GM18870 (cell line): ENCODE measurements at regions not wholly inside any gene's neighbourhood (a gene's known extent, or its start where the extent isn't known, plus 50 kb on each side); places are given as distances from the start of the nearest gene placed in this dataset.
A peak's percentile ranks its signal among the peaks of the same experiment; 100 is the strongest.
"Not testable (repeated sequence)": the region's sequence is repeated elsewhere in the genome, so short reads cannot be mapped to it uniquely, and the experiment has no call there.

Experiments used
- ATAC-seq: cut with Tn5 transposase; IDR thresholded peaks from one replicate; pipeline ENCODE4 v1.9.1; 2021; ENCODE audit warnings: moderate library complexity; ENCODE audit not compliant: unreplicated experiment

GRCh38 chr3:20310629-20311028 lies 124.6 kb upstream of the SGO1 start:
- no peak for ATAC-seq

- ATAC-seq: no peak
Measured at GRCh38 chr3:20307383-20307782, 121.4 kb upstream of the SGO1 start.

- ATAC-seq: no peak
Measured at GRCh38 chr3:20305647-20306046, 119.6 kb upstream of the SGO1 start.

- ATAC-seq: no peak
Measured at GRCh38 chr3:20302766-20303165, 116.8 kb upstream of the SGO1 start.

- no peak for ATAC-seq
Measured at GRCh38 chr3:20288050-20288449, 102.0 kb upstream of the SGO1 start.

GRCh38 chr3:20280257-20280656 lies 94.3 kb upstream of the SGO1 start:
- ATAC-seq: no peak

- ATAC-seq: not testable (repeated sequence)
Measured at GRCh38 chr3:20265977-20266376, 80.0 kb upstream of the SGO1 start.

GRCh38 chr3:20264900-20265567 lies 79.0 kb upstream of the SGO1 start:
- no peak for ATAC-seq

- no peak for ATAC-seq
Measured at GRCh38 chr3:20258371-20258770, 72.4 kb upstream of the SGO1 start.

GRCh38 chr3:20256144-20256543 lies 70.1 kb upstream of the SGO1 start:
- peak; percentile 81 for ATAC-seq

GRCh38 chr3:20254268-20255117 lies 68.5 kb upstream of the SGO1 start:
- no peak for ATAC-seq

GRCh38 chr3:20250786-20251185 lies 64.8 kb upstream of the SGO1 start:
- no peak for ATAC-seq

- no peak for ATAC-seq
Measured at GRCh38 chr3:20250314-20250713, 64.3 kb upstream of the SGO1 start.

GRCh38 chr3:20246662-20247061 lies 60.7 kb upstream of the SGO1 start:
- peak; percentile 87 for ATAC-seq

- no peak for ATAC-seq
Measured at GRCh38 chr3:20245781-20246180, 59.8 kb upstream of the SGO1 start.

GRCh38 chr3:20240154-20240883 lies 54.3 kb upstream of the SGO1 start:
- ATAC-seq: no peak

GRCh38 chr3:20238199-20238598 lies 52.2 kb upstream of the SGO1 start:
- not testable (repeated sequence) for ATAC-seq

GRCh38 chr3:20236603-20237002 lies 50.6 kb upstream of the SGO1 start:
- no peak for ATAC-seq
